Endodermal cell (in vitro differentiated cells): ENCODE measurements at regions not wholly inside any gene's neighbourhood (a gene's known extent, or its start where the extent isn't known, plus 50 kb on each side); places are given as distances from the start of the nearest gene placed in this dataset.

Experiments
- DNase-seq: peaks from one replicate; pipeline ENCODE4 v3.0.0-alpha.2; 2017
- H3K27ac ChIP-seq: 2 replicates; pipeline ENCODE4 v1.5.1; 2013; ENCODE audit warnings: mild to moderate bottlenecking, low read depth, low read length, moderate library complexity
- H3K27me3 ChIP-seq: 2 replicates; pipeline ENCODE4 v1.6.1; 2013; ENCODE audit warnings: mild to moderate bottlenecking, low read length, moderate library complexity; ENCODE audit not compliant: insufficient read depth, control insufficient read depth, poor library complexity, severe bottlenecking
- H3K36me3 ChIP-seq: 2 replicates; pipeline ENCODE4 v1.7.0; 2013; ENCODE audit warnings: mild to moderate bottlenecking, low read length, moderate library complexity; ENCODE audit not compliant: control insufficient read depth, insufficient read depth
- H3K4me1 ChIP-seq: one replicate; pipeline ENCODE4 v1.7.0; 2013; ENCODE audit warnings: low read length; ENCODE audit not compliant: control insufficient read depth, insufficient read depth
- H3K4me3 ChIP-seq: 2 replicates; pipeline ENCODE4 v1.5.1; 2013; ENCODE audit warnings: mild to moderate bottlenecking, low read length, moderate library complexity
- H3K9ac ChIP-seq: 2 replicates; pipeline ENCODE4 v1.6.1; 2013; ENCODE audit warnings: mild to moderate bottlenecking, low read length, moderate library complexity; ENCODE audit not compliant: poor library complexity, severe bottlenecking; ENCODE audit errors: extremely low read depth
- H3K9me3 ChIP-seq: 2 replicates; pipeline ENCODE4 v1.6.1; 2013; ENCODE audit warnings: mild to moderate bottlenecking, low read length, moderate library complexity; ENCODE audit not compliant: control insufficient read depth
- H3K27ac Mint-ChIP-seq: 2 replicates; pipeline ENCODE4 v1.8.0; 2020; ENCODE audit warnings: mixed read lengths
- H3K27me3 Mint-ChIP-seq: 2 replicates; pipeline ENCODE4 v1.8.0; 2021; ENCODE audit warnings: mild to moderate bottlenecking, mixed read lengths; ENCODE audit not compliant: insufficient read depth
- H3K36me3 Mint-ChIP-seq: 2 replicates; pipeline ENCODE4 v1.8.0; 2020; ENCODE audit warnings: low read depth, mixed read lengths
- H3K4me1 Mint-ChIP-seq: 2 replicates; pipeline ENCODE4 v1.8.0; 2020; ENCODE audit warnings: mixed read lengths
- H3K4me3 Mint-ChIP-seq: 2 replicates; pipeline ENCODE4 v1.8.0; 2020; ENCODE audit warnings: mild to moderate bottlenecking, moderate library complexity, mixed read lengths
- H3K9me3 Mint-ChIP-seq: 2 replicates; pipeline ENCODE4 v1.8.0; 2020; ENCODE audit warnings: mild to moderate bottlenecking, mixed read lengths
- WGBS, 2 experiments: methylation state at CpG; one replicate each; pipeline versions ENCODE4 v1.1.5 to v1.1.7; 2013; ENCODE audit warnings: missing lambda C conversion rate in 2 of 2, mixed read lengths in 1 of 2; ENCODE audit not compliant: insufficient coverage in 1 of 2, insufficient read length in 1 of 2; 5-methylcytosine and 5-hydroxymethylcytosine counted together
- TF ChIP-seq, protein P1 (sequence below): fragments of 200-600 bp; sonication (generic); conservative IDR thresholded peaks from 2 replicates; pipeline ENCODE4 v1.5.0; 2021; ENCODE audit warnings: antibody characterized with exemption, mild to moderate bottlenecking

- 96 to 100% methylated on average over 1 to 2 of the region's 2 CpGs for WGBS, 2 experiments
- no peaks in the 10 kb centered on the region for H3K9me3 Mint-ChIP-seq
- Histone ChIP-seq H3K27ac (no peak overlapping the region), H3K27me3 (no peaks in the 10 kb centered on the region), H3K9me3 (no peaks in the 10 kb centered on the region), H3K36me3 (no peaks in the 10 kb centered on the region), H3K4me1 (no peaks in the 10 kb centered on the region), H3K9ac (no peak overlapping the region), H3K4me3 (no peak overlapping the region)
- peaks cover 3% of the 10 kb centered on the region for H3K27me3 Mint-ChIP-seq
- no peak overlapping the region for H3K4me3 Mint-ChIP-seq
- TF ChIP-seq, protein P1, sequence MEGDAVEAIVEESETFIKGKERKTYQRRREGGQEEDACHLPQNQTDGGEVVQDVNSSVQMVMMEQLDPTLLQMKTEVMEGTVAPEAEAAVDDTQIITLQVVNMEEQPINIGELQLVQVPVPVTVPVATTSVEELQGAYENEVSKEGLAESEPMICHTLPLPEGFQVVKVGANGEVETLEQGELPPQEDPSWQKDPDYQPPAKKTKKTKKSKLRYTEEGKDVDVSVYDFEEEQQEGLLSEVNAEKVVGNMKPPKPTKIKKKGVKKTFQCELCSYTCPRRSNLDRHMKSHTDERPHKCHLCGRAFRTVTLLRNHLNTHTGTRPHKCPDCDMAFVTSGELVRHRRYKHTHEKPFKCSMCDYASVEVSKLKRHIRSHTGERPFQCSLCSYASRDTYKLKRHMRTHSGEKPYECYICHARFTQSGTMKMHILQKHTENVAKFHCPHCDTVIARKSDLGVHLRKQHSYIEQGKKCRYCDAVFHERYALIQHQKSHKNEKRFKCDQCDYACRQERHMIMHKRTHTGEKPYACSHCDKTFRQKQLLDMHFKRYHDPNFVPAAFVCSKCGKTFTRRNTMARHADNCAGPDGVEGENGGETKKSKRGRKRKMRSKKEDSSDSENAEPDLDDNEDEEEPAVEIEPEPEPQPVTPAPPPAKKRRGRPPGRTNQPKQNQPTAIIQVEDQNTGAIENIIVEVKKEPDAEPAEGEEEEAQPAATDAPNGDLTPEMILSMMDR: no peak
- peaks cover 3% of the 10 kb centered on the region for H3K4me1 Mint-ChIP-seq
- DNase-seq: no peak
- H3K27ac Mint-ChIP-seq: no peak overlapping the region
- no peaks in the 10 kb centered on the region for H3K36me3 Mint-ChIP-seq
Measured at GRCh38 chr2:21728133-21728532, 604.4 kb downstream of the TDRD15 start.

DNA sequence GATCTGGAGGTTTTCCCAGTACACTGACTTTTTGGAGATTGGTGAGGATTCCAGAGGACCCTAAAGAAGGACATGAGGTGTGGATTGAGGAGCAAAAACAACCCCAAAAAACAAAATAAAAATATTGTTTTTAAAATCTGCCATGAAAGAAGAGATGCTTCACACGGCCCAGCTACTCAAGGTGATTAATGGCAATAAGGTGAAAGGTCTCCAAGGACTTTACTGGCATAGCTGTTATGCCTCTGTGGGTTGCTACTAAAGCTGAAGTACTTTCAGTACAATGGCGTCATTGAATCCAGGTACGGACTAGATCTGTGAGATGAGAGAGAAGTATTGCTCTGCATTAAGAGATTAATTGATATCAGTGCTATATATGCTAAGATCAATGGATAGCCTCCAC lies 606.4 kb downstream of the TDRD15 start:
- Mint-ChIP-seq H3K4me3 (no peak overlapping the region), H3K4me1 (peaks cover 3% of the 10 kb centered on the region), H3K27me3 (peaks cover 3% of the 10 kb centered on the region), H3K36me3 (no peaks in the 10 kb centered on the region), H3K27ac (no peak overlapping the region), H3K9me3 (no peaks in the 10 kb centered on the region)
- Histone ChIP-seq H3K9ac (no peak overlapping the region), H3K36me3 (no peaks in the 10 kb centered on the region), H3K4me3 (no peak overlapping the region), H3K27ac (no peak overlapping the region), H3K4me1 (no peaks in the 10 kb centered on the region), H3K9me3 (no peaks in the 10 kb centered on the region), H3K27me3 (no peaks in the 10 kb centered on the region)
- TF ChIP-seq, protein P1: no peak
- WGBS, 2 experiments: 93 to 95% methylated on average over 3 of the region's 3 CpGs
- DNase-seq: no peak

DNA sequence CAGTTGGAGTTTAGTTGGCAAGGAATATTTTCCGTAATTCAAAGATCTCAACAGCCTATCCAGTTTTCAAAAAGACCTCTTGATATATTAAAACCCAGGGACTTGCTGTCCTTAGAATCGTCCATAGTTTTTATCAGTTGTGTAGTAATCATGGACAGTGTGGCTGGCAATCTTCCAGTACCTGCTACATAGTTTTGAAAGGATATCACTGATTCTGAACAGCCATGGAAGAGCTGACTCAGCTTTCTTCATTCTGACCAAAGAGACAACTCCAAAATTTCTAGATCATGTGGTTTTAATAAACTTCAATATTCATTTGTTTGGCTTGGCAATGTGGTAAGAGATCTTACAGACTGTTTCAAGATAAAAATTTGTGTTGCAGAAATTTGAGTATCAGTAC lies 616.7 kb downstream of the TDRD15 start:
- peaks cover under 1% of the 10 kb centered on the region for H3K9me3 Mint-ChIP-seq
- Histone ChIP-seq H3K4me1 (no peaks in the 10 kb centered on the region), H3K27ac (no peak overlapping the region), H3K4me3 (no peak overlapping the region), H3K36me3 (no peaks in the 10 kb centered on the region), H3K9ac (no peak overlapping the region), H3K9me3 (peaks cover under 1% of the 10 kb centered on the region), H3K27me3 (no peaks in the 10 kb centered on the region)
- no peaks in the 10 kb centered on the region for H3K36me3 Mint-ChIP-seq
- H3K27ac Mint-ChIP-seq: no peak overlapping the region
- DNase-seq: no peak
- H3K4me1 Mint-ChIP-seq: peaks cover 14% of the 10 kb centered on the region
- H3K4me3 Mint-ChIP-seq: no peak overlapping the region
- TF ChIP-seq, protein P1: no peak
- 95% methylated on average over 2 of the region's 2 CpGs; no CpG with 5 or more reads in 1 of the 2 experiments for WGBS, 2 experiments
- H3K27me3 Mint-ChIP-seq: no peaks in the 10 kb centered on the region
